ENCODE measurements at regions not wholly inside any gene's neighbourhood (a gene's known extent, or its start where the extent isn't known, plus 50 kb on each side); places are given as distances from the start of the nearest gene placed in this dataset.

DNA sequence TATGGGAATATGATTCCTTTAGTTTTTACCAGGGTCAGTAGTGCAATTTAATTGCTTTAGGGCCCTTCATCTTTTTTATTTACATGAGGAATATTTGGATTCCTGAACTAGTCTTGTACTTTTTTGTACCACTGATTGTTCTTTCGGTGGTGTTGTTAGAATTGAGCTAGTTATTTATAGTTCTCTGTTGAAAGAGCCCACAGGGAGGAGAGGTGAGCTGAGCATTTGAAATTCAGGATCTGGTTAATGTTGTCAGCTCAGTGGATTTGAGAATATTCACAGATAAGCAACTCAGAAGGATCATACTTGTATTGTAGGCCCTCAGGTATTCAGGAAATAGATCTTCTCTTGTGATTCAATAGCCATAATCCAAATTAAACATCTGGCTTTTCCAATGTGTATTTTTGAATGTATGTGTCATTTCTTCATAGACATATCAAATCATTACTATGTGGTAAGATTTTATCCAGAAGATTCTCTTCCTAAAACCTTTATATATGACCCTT is 613.2 kb downstream of the ISL1 start (continued):
- TF ChIP-seq, protein P1, sequence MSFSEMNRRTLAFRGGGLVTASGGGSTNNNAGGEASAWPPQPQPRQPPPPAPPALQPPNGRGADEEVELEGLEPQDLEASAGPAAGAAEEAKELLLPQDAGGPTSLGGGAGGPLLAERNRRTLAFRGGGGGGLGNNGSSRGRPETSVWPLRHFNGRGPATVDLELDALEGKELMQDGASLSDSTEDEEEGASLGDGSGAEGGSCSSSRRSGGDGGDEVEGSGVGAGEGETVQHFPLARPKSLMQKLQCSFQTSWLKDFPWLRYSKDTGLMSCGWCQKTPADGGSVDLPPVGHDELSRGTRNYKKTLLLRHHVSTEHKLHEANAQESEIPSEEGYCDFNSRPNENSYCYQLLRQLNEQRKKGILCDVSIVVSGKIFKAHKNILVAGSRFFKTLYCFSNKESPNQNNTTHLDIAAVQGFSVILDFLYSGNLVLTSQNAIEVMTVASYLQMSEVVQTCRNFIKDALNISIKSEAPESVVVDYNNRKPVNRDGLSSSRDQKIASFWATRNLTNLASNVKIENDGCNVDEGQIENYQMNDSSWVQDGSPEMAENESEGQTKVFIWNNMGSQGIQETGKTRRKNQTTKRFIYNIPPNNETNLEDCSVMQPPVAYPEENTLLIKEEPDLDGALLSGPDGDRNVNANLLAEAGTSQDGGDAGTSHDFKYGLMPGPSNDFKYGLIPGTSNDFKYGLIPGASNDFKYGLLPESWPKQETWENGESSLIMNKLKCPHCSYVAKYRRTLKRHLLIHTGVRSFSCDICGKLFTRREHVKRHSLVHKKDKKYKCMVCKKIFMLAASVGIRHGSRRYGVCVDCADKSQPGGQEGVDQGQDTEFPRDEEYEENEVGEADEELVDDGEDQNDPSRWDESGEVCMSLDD (tag by site-specific recombination; IDR thresholded peaks at IDR 0.05): no peak
- TF ChIP-seq, protein P2, sequence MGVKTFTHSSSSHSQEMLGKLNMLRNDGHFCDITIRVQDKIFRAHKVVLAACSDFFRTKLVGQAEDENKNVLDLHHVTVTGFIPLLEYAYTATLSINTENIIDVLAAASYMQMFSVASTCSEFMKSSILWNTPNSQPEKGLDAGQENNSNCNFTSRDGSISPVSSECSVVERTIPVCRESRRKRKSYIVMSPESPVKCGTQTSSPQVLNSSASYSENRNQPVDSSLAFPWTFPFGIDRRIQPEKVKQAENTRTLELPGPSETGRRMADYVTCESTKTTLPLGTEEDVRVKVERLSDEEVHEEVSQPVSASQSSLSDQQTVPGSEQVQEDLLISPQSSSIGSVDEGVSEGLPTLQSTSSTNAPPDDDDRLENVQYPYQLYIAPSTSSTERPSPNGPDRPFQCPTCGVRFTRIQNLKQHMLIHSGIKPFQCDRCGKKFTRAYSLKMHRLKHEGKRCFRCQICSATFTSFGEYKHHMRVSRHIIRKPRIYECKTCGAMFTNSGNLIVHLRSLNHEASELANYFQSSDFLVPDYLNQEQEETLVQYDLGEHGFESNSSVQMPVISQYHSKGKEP (tag by site-specific recombination; IDR thresholded peaks at IDR 0.05): no peak
- TF ChIP-seq ZSCAN30 (tag by site-specific recombination; IDR thresholded peaks at IDR 0.05) (no peak), MYNN (tag by site-specific recombination; IDR thresholded peaks at IDR 0.05; ENCODE audit: borderline replicate concordance) (no peak), ZNF776 (tag by site-specific recombination; IDR thresholded peaks at IDR 0.05; ENCODE audit: borderline replicate concordance) (no peak), ZNF416 (tag by site-specific recombination; IDR thresholded peaks at IDR 0.05) (no peak), ZNF354C (tag by site-specific recombination; IDR thresholded peaks at IDR 0.05; ENCODE audit: borderline replicate concordance, low read depth) (no peak), SALL2 (tag by site-specific recombination; IDR thresholded peaks at IDR 0.05; ENCODE audit: borderline replicate concordance) (no peak), SP7 (tag by site-specific recombination; IDR thresholded peaks at IDR 0.05) (no peak), TRIM28 (IDR thresholded peaks at IDR 0.05; ENCODE audit: borderline replicate concordance, low read length) (no peak), ZBTB20 (tag by site-specific recombination; IDR thresholded peaks at IDR 0.05) (no peak)

DNA sequence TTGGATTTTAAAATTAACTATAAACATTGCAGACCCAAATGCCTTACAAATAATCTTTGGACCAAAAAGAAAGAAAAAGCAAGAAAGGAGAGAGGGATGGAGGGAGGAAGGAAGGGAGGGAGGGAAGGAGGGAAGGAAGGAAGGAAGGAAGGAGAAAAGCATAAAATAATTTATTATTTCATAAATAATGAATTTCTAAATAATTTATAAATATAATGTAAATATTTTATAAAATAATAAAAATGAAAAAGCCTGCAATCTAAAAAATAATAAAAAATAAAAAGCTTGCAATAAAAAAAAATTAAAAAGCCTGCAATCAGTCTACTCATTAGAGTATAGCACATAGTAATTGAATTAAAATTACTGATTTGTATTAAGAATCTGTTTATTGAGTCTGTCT is 614.3 kb downstream of the ISL1 start:
- ChIA-PET CTCF (interaction anchor here (0.6 to 2.0 kb wide), 4 partner anchors 10 to 1034 kb away, joined by 3 to 6 read pairs (median 4); no protein-coding TSS in a partner anchor), POLR2A (no interaction called here)
- Histone ChIP-seq H3K4me1 (ENCODE audit: control insufficient read depth, insufficient read depth, low read length) (no peaks in the 10 kb centered on the region), H3K4me3 (ENCODE audit: low read depth, low read length) (no peak overlapping the region), H3K27ac (ENCODE audit: extremely low read depth, low read depth, low read length) (no peak overlapping the region), H3K36me3 (ENCODE audit: control insufficient read depth in 2 of 2, insufficient read depth in 1 of 2, low read length in 2 of 2) (no peaks in the 10 kb centered on the region), H3K9me3 (ENCODE audit: control insufficient read depth, insufficient read depth, low read depth, low read length) (no peaks in the 10 kb centered on the region)
- TF ChIP-seq ZBTB17 (tag by site-specific recombination; IDR thresholded peaks at IDR 0.05) (no peak), ZNF174 (tag by site-specific recombination; IDR thresholded peaks at IDR 0.05) (no peak), ZNF623 (tag by site-specific recombination; IDR thresholded peaks at IDR 0.05) (no peak)

DNA sequence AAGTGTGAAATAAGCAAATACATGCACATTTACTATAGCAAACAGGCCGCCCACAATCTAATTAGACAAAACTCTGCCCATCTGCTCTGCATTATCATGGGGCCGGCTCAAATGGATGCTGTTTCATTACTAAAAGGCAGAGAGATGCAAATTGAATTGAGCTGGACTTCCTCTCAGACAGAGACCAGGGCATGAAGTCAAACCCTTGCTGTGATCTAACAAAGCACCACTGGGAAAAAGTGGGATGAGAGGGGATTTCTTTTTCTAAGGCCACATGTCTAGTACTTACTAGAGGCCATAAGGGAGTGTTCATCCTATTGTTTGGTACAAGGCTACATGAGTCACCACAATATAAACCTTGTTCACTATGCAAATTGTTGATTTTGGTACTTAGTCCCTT is 614.7 kb downstream of the ISL1 start:
- Histone ChIP-seq H3K4me3 (ENCODE audit: low read depth, low read length) (no peak overlapping the region), H3K4me1 (ENCODE audit: control insufficient read depth, insufficient read depth, low read length) (no peaks in the 10 kb centered on the region), H3K27ac (ENCODE audit: extremely low read depth, low read depth, low read length) (no peak overlapping the region), H3K9me3 (ENCODE audit: control insufficient read depth, insufficient read depth, low read depth, low read length) (no peaks in the 10 kb centered on the region), H3K36me3 (ENCODE audit: control insufficient read depth in 2 of 2, insufficient read depth in 1 of 2, low read length in 2 of 2) (no peaks in the 10 kb centered on the region)
- ChIA-PET CTCF (interaction anchor here (0.6 to 2.0 kb wide), 5 partner anchors 10 to 1035 kb away, joined by 3 to 6 read pairs (median 4); no protein-coding TSS in a partner anchor), POLR2A (no interaction called here)
- TF ChIP-seq SCRT2 (tag by site-specific recombination; IDR thresholded peaks at IDR 0.05) (no peak), KLF9 (tag by site-specific recombination; IDR thresholded peaks at IDR 0.05; ENCODE audit: low read depth) (no peak)

Data from HEK293 (cell line).